Astrocyte of the hippocampus (primary cell): ENCODE measurements at regions not wholly inside any gene's neighbourhood (a gene's known extent, or its start where the extent isn't known, plus 50 kb on each side); places are given as distances from the start of the nearest gene placed in this dataset.
A peak's percentile ranks its signal among the peaks of the same experiment; 100 is the strongest.
"Not testable (repeated sequence)": the region's sequence is repeated elsewhere in the genome, so short reads cannot be mapped to it uniquely, and the experiment has no call there.

ENCODE experiments used
- DNase-seq: peaks from one replicate; pipeline ENCODE4 v3.0.0; 2011; ENCODE audit warnings: low read depth, low spot score

- DNase-seq = no peak
Observed at GRCh38 chr11:41519696-41520095, 60.2 kb upstream of the LRRC4C start.

GRCh38 chr11:41522391-41522790 is 62.9 kb upstream of the LRRC4C start:
- peak; percentile 89 for DNase-seq

GRCh38 chr11:41522899-41523672 is 63.6 kb upstream of the LRRC4C start:
- DNase-seq = peak; percentile 75

- DNase-seq = no peak
Observed at GRCh38 chr11:41527530-41527929, 68.1 kb upstream of the LRRC4C start.

GRCh38 chr11:41532413-41532812 is 73.0 kb upstream of the LRRC4C start:
- DNase-seq = no peak

- peak; percentile 20 for DNase-seq
Observed at GRCh38 chr11:41533761-41534160, 74.3 kb upstream of the LRRC4C start.

GRCh38 chr11:41534391-41534790 is 74.9 kb upstream of the LRRC4C start:
- DNase-seq = no peak

GRCh38 chr11:41534861-41535260 is 75.4 kb upstream of the LRRC4C start:
- DNase-seq = no peak

GRCh38 chr11:41536021-41536568 is 76.6 kb upstream of the LRRC4C start:
- no peak for DNase-seq

GRCh38 chr11:41544902-41545301 is 85.5 kb upstream of the LRRC4C start:
- not testable (repeated sequence) for DNase-seq

- peak; percentile 31 for DNase-seq
Observed at GRCh38 chr11:41578421-41579051, 119.1 kb upstream of the LRRC4C start.

GRCh38 chr11:41579546-41579945 is 120.1 kb upstream of the LRRC4C start:
- DNase-seq = no peak

- DNase-seq = no peak
Observed at GRCh38 chr11:41609511-41609910, 150.1 kb upstream of the LRRC4C start.

- DNase-seq = peak; percentile 56
Observed at GRCh38 chr11:41612415-41612814, 153.0 kb upstream of the LRRC4C start.

- no peak for DNase-seq
Observed at GRCh38 chr11:41613326-41613725, 153.9 kb upstream of the LRRC4C start.

GRCh38 chr11:41622707-41623359 is 163.4 kb upstream of the LRRC4C start:
- no peak for DNase-seq

- DNase-seq = peak; percentile 42
Observed at GRCh38 chr11:41659985-41660384, 200.5 kb upstream of the LRRC4C start.

- DNase-seq = no peak
Observed at GRCh38 chr11:41660585-41660984, 201.1 kb upstream of the LRRC4C start.

- DNase-seq = no peak
Observed at GRCh38 chr11:41665441-41666360, 206.2 kb upstream of the LRRC4C start.

GRCh38 chr11:41666951-41667653 is 207.7 kb upstream of the LRRC4C start:
- no peak for DNase-seq

- no peak for DNase-seq
Observed at GRCh38 chr11:41675205-41675604, 215.8 kb upstream of the LRRC4C start.
